ENCODE measurements at regions not wholly inside any gene's neighbourhood (a gene's known extent, or its start where the extent isn't known, plus 50 kb on each side); places are given as distances from the start of the nearest gene placed in this dataset.

GRCh38 chr6:126531840-126532239 is 191.9 kb downstream of the CENPW start:
- in situ Hi-C loops (cut with MboI; ENCODE audit: low sequenced_read_pairs) = no loop called here
- Histone ChIP-seq H3K4me2 (ENCODE audit: low read depth, low read length) (no peak overlapping the region), H2BK120ac (ENCODE audit: low read depth, low read length) (no peak overlapping the region), H3K23ac (ENCODE audit: low read depth, low read length) (no peak overlapping the region), H3K9me3 (ENCODE audit: control insufficient read depth, insufficient read depth, low read length) (no peaks in the 10 kb centered on the region), H2AFZ (replicated peaks; ENCODE audit: low read length, poor library complexity) (no peak overlapping the region), H4K20me1 (ENCODE audit: insufficient read depth, low read length) (no peaks in the 10 kb centered on the region), H4K91ac (ENCODE audit: insufficient read depth, low read depth, low read length) (no peak overlapping the region), H2BK20ac (ENCODE audit: low read depth, low read length) (no peak overlapping the region), H3K14ac (replicated peaks; ENCODE audit: low read depth, low read length) (no peak overlapping the region), H4K8ac (ENCODE audit: low read depth in 2 of 2, low read length in 2 of 2) (no peak overlapping the region), H3K27me3 (ENCODE audit: control insufficient read depth, insufficient read depth, low read length) (no peaks in the 10 kb centered on the region), H2AK5ac (ENCODE audit: low read depth, low read length) (no peak overlapping the region), H2BK5ac (ENCODE audit: low read depth, low read length, poor library complexity, severe bottlenecking) (no peak overlapping the region), H3K56ac (ENCODE audit: extremely low read depth, insufficient read depth, low read length) (no peak overlapping the region), H3K4me1 (ENCODE audit: control insufficient read depth, insufficient read depth, low read length) (no peaks in the 10 kb centered on the region), H3K36me3 (ENCODE audit: control insufficient read depth, insufficient read depth, low read length) (no peaks in the 10 kb centered on the region), H4K5ac (ENCODE audit: low read depth, low read length) (no peak overlapping the region), H2AK9ac (replicated peaks; ENCODE audit: low read depth, low read length, poor library complexity) (no peak overlapping the region), H3K27ac (ENCODE audit: insufficient read depth, low read length) (no peak overlapping the region), H3K4me3 (ENCODE audit: insufficient read depth, low read depth, low read length) (no peak overlapping the region), H3K18ac (ENCODE audit: low read depth, low read length) (no peak overlapping the region), H3K4ac (ENCODE audit: low read depth, low read length) (no peak overlapping the region), H3K79me1 (ENCODE audit: low read depth in 1 of 2, low read length in 2 of 2) (no peaks in the 10 kb centered on the region), H3K9ac (ENCODE audit: low read depth, low read length) (no peak overlapping the region), H3K9me1 (ENCODE audit: insufficient read depth, low read length) (no peaks in the 10 kb centered on the region), H2BK15ac (ENCODE audit: low read depth, low read length) (no peak overlapping the region)
- no TSS peak for BruUV-seq (replicated peaks)
- CTCF ChIA-PET = no interaction called here
- POLR2A ChIA-PET (ENCODE audit: unreplicated experiment) = interaction anchor here (0.6 kb wide), 1 partner anchor 1749 kb away, joined by 3 read pairs; no protein-coding TSS in a partner anchor
- dilution Hi-C loops (cut with HindIII; ENCODE audit: low sequenced_read_pairs, unreplicated experiment) = no loop called here
- TF ChIP-seq FOS (IDR thresholded peaks at IDR 0.05; ENCODE audit: low read depth, low read length) = no peak
- no peak for TF ChIP-seq RCOR1 (IDR thresholded peaks at IDR 0.05; ENCODE audit: insufficient replicate concordance, low read length)
- TF ChIP-seq MAZ (IDR thresholded peaks at IDR 0.05; ENCODE audit: borderline replicate concordance, low read depth, low read length) = no peak
- TF ChIP-seq CHD1 (IDR thresholded peaks at IDR 0.05; ENCODE audit: low read depth, low read length) = no peak
- TF ChIP-seq RAD21 (IDR thresholded peaks at IDR 0.05; ENCODE audit: low read length) = no peak
- no peak for TF ChIP-seq SMC3 (IDR thresholded peaks at IDR 0.05; ENCODE audit: low read depth, low read length)
- TF ChIP-seq NFE2L2 (IDR thresholded peaks at IDR 0.05; ENCODE audit: low read depth, low read length) = no peak
- no peak for TF ChIP-seq MXI1 (IDR thresholded peaks at IDR 0.05; ENCODE audit: borderline replicate concordance, low read depth, low read length)
- TF ChIP-seq USF2 (IDR thresholded peaks at IDR 0.05; ENCODE audit: low read depth, low read length) = no peak
- no peak for TF ChIP-seq RFX5 (IDR thresholded peaks at IDR 0.05; ENCODE audit: low read depth, low read length)
- no peak for TF ChIP-seq CTCF (conservative IDR thresholded peaks at IDR 0.05; ENCODE audit: low read depth, low read length)
- TF ChIP-seq BHLHE40 (IDR thresholded peaks at IDR 0.05; ENCODE audit: low read depth, low read length) = no peak
- intact Hi-C loops (cut with micrococcal nuclease) = no loop called here
- DNase-seq (no peak), ATAC-seq (ENCODE audit: low read depth) (no peak)
- no CpG with 5 or more reads among the region's 1 CpG for WGBS, 2 experiments (ENCODE audit: extremely low coverage in 2 of 2, insufficient read length in 1 of 2)
